HG03571 (cell line): ENCODE measurements at regions not wholly inside any gene's neighbourhood (a gene's known extent, or its start where the extent isn't known, plus 50 kb on each side); places are given as distances from the start of the nearest gene placed in this dataset.
"Not testable (repeated sequence)": the region's sequence is repeated elsewhere in the genome, so short reads cannot be mapped to it uniquely, and the experiment has no call there.

Source experiments
- ATAC-seq: cut with Tn5 transposase; IDR thresholded peaks from one replicate; pipeline ENCODE4 v1.9.1; 2021; ENCODE audit not compliant: unreplicated experiment

GRCh38 chr2:219724628-219725027, 97.2 kb downstream of the SLC4A3 start:
- no peak for ATAC-seq

- no peak for ATAC-seq
Observed at GRCh38 chr2:219726916-219727315, 99.5 kb downstream of the SLC4A3 start.

- no peak for ATAC-seq
Observed at GRCh38 chr2:219727771-219728429, 100.5 kb downstream of the SLC4A3 start.

- ATAC-seq, result no peak
Observed at GRCh38 chr2:219728991-219729487, 101.6 kb downstream of the SLC4A3 start.

GRCh38 chr2:219731173-219731572, 103.7 kb downstream of the SLC4A3 start:
- ATAC-seq, result no peak

GRCh38 chr2:219733106-219733505, 105.7 kb downstream of the SLC4A3 start:
- ATAC-seq, result no peak

- no peak for ATAC-seq
Observed at GRCh38 chr2:219733746-219734145, 106.3 kb downstream of the SLC4A3 start.

GRCh38 chr2:219736209-219736608, 108.8 kb downstream of the SLC4A3 start:
- no peak for ATAC-seq

- no peak for ATAC-seq
Observed at GRCh38 chr2:219737270-219737691, 109.9 kb downstream of the SLC4A3 start.

GRCh38 chr2:219739066-219739465, 111.6 kb downstream of the SLC4A3 start:
- ATAC-seq, result no peak

- no peak for ATAC-seq
Observed at GRCh38 chr2:219739866-219740440, 112.5 kb downstream of the SLC4A3 start.

- no peak for ATAC-seq
Observed at GRCh38 chr2:219743548-219743947, 116.1 kb downstream of the SLC4A3 start.

GRCh38 chr2:219744066-219744465, 116.6 kb downstream of the SLC4A3 start:
- ATAC-seq, result no peak

- no peak for ATAC-seq
Observed at GRCh38 chr2:219744600-219744999, 117.2 kb downstream of the SLC4A3 start.

GRCh38 chr2:219747637-219748036, 120.2 kb downstream of the SLC4A3 start:
- no peak for ATAC-seq

GRCh38 chr2:219748671-219749570, 121.5 kb downstream of the SLC4A3 start:
- ATAC-seq, result no peak

GRCh38 chr2:219751121-219751520, 123.7 kb downstream of the SLC4A3 start:
- not testable (repeated sequence) for ATAC-seq

- ATAC-seq, result no peak
Observed at GRCh38 chr2:219752726-219753125, 125.3 kb downstream of the SLC4A3 start.

- ATAC-seq, result no peak
Observed at GRCh38 chr2:219758907-219759680, 131.7 kb downstream of the SLC4A3 start.

GRCh38 chr2:219759801-219760200, 132.4 kb downstream of the SLC4A3 start:
- ATAC-seq, result no peak
